Activated B cell treated with CpG ODN at 0.5 μM for 24 hours (primary cell): ENCODE measurements at regions not wholly inside any gene's neighbourhood (a gene's known extent, or its start where the extent isn't known, plus 50 kb on each side); places are given as distances from the start of the nearest gene placed in this dataset.
A peak's percentile ranks its signal among the peaks of the same experiment; 100 is the strongest.

Experiments used
- ATAC-seq: fragments of 200-7000 bp; cut with Tn5 transposase; one replicate; pipeline ENCODE4 v1.10.0; 2021; ENCODE audit warnings: low read depth, mild to moderate bottlenecking, moderate library complexity
- CTCF ChIA-PET: fragments of 350-600 bp; sonication (Branson Sonifier 250); formaldehyde crosslinking; loops from one replicate; lab custom pipeline; 2021; ENCODE audit warnings: antibody characterized with exemption; lab: Charles Lee
- POLR2A ChIA-PET: fragments of 350-600 bp; sonication (Branson Sonifier 250); formaldehyde crosslinking; loops from one replicate; lab custom pipeline; 2021; ENCODE audit warnings: antibody characterized with exemption; lab: Charles Lee
- DNase-seq: peaks from one replicate; pipeline ENCODE4 v3.0.0; 2022
- H3K27ac Mint-ChIP-seq: one replicate; pipeline ENCODE4 v1.8.0; 2020; ENCODE audit warnings: mixed read lengths
- H3K27me3 Mint-ChIP-seq: one replicate; pipeline ENCODE4 v1.8.0; 2021; ENCODE audit warnings: mixed read lengths
- H3K36me3 Mint-ChIP-seq: one replicate; pipeline ENCODE4 v1.8.0; 2021; ENCODE audit warnings: low read depth, mixed read lengths
- H3K4me1 Mint-ChIP-seq: one replicate; pipeline ENCODE4 v1.8.0; 2021; ENCODE audit warnings: mixed read lengths
- H3K4me3 Mint-ChIP-seq: one replicate; pipeline ENCODE4 v1.8.0; 2020; ENCODE audit warnings: mild to moderate bottlenecking, mixed read lengths
- H3K9me3 Mint-ChIP-seq: one replicate; pipeline ENCODE4 v1.8.0; 2020; ENCODE audit warnings: mixed read lengths
- intact Hi-C: fragments of 100-400 bp; cut with micrococcal nuclease; formaldehyde crosslinking; loops from one replicate; pipeline ENCODE4 v1.15.1; 2024
- TF ChIP-seq, protein P1 (sequence below): fragments of 200-600 bp; IDR thresholded peaks from one replicate; pipeline ENCODE4 v1.8.0; 2022; ENCODE audit warnings: antibody characterized with exemption, mild to moderate bottlenecking

DNA sequence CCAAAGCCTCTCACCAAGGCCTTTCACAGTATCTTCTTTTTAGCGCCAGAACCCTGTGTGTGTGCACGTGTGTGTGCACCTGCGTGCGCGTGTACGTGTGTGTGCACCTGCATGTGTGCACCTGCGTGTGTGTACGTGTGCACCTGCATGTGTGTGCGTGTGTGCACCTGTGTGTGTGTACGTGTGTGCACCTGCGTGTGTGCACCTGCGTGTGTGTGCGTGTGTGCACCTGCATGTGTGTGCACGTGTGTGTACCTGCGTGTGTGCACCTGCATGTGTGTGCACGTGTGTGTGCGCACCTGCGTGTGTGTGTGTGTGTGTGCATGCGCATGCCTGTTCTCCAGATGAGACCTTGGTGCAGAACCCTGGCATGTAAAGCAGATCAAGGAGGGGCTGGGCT, 131.4 kb upstream of the HDAC4 start:
- Mint-ChIP-seq H3K36me3 (no peaks in the 10 kb centered on the region), H3K27me3 (peaks cover 3% of the 10 kb centered on the region), H3K4me1 (no peaks in the 10 kb centered on the region), H3K4me3 (no peak overlapping the region), H3K27ac (peak overlapping the region; percentile 35), H3K9me3 (peaks cover 2% of the 10 kb centered on the region)
- TF ChIP-seq, protein P1, sequence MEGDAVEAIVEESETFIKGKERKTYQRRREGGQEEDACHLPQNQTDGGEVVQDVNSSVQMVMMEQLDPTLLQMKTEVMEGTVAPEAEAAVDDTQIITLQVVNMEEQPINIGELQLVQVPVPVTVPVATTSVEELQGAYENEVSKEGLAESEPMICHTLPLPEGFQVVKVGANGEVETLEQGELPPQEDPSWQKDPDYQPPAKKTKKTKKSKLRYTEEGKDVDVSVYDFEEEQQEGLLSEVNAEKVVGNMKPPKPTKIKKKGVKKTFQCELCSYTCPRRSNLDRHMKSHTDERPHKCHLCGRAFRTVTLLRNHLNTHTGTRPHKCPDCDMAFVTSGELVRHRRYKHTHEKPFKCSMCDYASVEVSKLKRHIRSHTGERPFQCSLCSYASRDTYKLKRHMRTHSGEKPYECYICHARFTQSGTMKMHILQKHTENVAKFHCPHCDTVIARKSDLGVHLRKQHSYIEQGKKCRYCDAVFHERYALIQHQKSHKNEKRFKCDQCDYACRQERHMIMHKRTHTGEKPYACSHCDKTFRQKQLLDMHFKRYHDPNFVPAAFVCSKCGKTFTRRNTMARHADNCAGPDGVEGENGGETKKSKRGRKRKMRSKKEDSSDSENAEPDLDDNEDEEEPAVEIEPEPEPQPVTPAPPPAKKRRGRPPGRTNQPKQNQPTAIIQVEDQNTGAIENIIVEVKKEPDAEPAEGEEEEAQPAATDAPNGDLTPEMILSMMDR = no peak
- CTCF ChIA-PET = no interaction called here
- intact Hi-C loops = no loop called here
- POLR2A ChIA-PET = no interaction called here
- DNase-seq (no peak), ATAC-seq (no peak)

- POLR2A ChIA-PET = no interaction called here
- intact Hi-C loops = no loop called here
- CTCF ChIA-PET = no interaction called here
- H3K4me3 Mint-ChIP-seq = no peak overlapping the region
- no peak for ATAC-seq
- peaks cover 3% of the 10 kb centered on the region for H3K27me3 Mint-ChIP-seq
- TF ChIP-seq, protein P1 = no peak
- H3K36me3 Mint-ChIP-seq = no peaks in the 10 kb centered on the region
- H3K27ac Mint-ChIP-seq = no peak overlapping the region
- no peaks in the 10 kb centered on the region for H3K4me1 Mint-ChIP-seq
- peaks cover 2% of the 10 kb centered on the region for H3K9me3 Mint-ChIP-seq
- DNase-seq = no peak
These were observed 130.8 kb upstream of the HDAC4 start for GRCh38 chr2:239531456-239532241.

DNA sequence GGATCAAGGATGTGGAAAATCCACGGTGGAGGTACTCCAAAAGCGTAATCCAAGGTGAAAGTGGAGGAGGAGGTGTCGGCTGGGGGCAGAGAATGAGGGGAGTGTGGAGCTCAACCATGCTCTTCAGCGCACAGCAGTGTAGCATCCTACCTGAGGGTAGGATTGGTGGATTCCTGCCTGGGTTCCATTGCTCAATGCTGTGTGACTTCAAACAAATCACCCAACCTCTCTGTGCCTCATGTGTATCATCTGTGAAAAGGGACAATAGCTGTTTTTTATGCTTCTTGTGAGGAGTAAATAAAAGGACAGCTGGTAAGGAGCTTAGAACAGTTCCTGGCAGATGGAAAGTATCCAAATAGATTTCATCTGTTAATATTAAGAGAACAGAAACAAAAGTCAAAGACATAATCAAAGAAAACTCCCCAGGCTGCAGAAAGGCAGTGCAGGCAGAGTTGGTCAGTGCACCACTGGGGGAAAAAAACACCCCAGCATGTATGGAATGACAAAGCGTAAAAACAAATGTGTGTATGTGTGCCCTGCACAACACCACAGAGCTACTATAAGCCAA, 130.0 kb upstream of the HDAC4 start:
- Mint-ChIP-seq H3K4me3 (no peak overlapping the region), H3K27ac (no peak overlapping the region), H3K36me3 (no peaks in the 10 kb centered on the region), H3K9me3 (peaks cover 2% of the 10 kb centered on the region), H3K27me3 (peaks cover 3% of the 10 kb centered on the region), H3K4me1 (no peaks in the 10 kb centered on the region)
- intact Hi-C loops = no loop called here
- ChIA-PET CTCF (no interaction called here), POLR2A (no interaction called here)
- TF ChIP-seq, protein P1 = no peak
- DNase-seq = no peak
- ATAC-seq = no peak

- Mint-ChIP-seq H3K4me1 (no peaks in the 10 kb centered on the region), H3K36me3 (no peaks in the 10 kb centered on the region), H3K27ac (no peak overlapping the region), H3K27me3 (peaks cover 3% of the 10 kb centered on the region), H3K9me3 (peaks cover 2% of the 10 kb centered on the region), H3K4me3 (no peak overlapping the region)
- POLR2A ChIA-PET = no interaction called here
- DNase-seq = no peak
- ATAC-seq = no peak
- TF ChIP-seq, protein P1 = no peak
- intact Hi-C loops = no loop called here
- CTCF ChIA-PET = no interaction called here
These were observed 128.6 kb upstream of the HDAC4 start for GRCh38 chr2:239529313-239530015.

DNA sequence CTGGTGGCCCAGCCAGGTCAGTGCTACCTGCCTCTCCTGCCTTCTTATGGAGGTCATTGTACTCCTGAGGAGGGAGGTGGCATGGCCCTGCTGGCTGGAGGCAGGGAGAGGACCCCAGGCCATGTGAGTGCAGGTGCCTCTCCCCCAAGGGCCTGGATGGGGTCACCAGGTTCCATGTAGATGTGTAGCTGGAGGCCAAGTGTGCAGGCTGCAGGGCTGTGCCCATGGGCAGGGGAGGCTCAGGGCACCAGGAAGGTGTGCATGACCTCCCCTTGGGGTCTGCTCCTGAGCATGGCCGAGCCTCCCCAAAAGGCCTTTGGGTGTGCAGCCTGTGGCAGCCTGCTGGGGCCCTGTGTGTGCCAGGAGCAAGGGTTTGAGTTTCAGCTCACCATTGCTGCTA, 128.1 kb upstream of the HDAC4 start:
- no peaks in the 10 kb centered on the region for H3K36me3 Mint-ChIP-seq
- H3K9me3 Mint-ChIP-seq = peaks cover 2% of the 10 kb centered on the region
- TF ChIP-seq, protein P1 = no peak
- ATAC-seq = no peak
- no peak overlapping the region for H3K4me3 Mint-ChIP-seq
- no peak overlapping the region for H3K27ac Mint-ChIP-seq
- no peaks in the 10 kb centered on the region for H3K4me1 Mint-ChIP-seq
- CTCF ChIA-PET = no interaction called here
- POLR2A ChIA-PET = no interaction called here
- peaks cover 3% of the 10 kb centered on the region for H3K27me3 Mint-ChIP-seq
- no peak for DNase-seq
- intact Hi-C loops = no loop called here
